HG03439 (cell line): ENCODE measurements at regions not wholly inside any gene's neighbourhood (a gene's known extent, or its start where the extent isn't known, plus 50 kb on each side); places are given as distances from the start of the nearest gene placed in this dataset.

Experiments
- ATAC-seq: cut with Tn5 transposase; IDR thresholded peaks from one replicate; pipeline ENCODE4 v1.9.1; 2021; ENCODE audit warnings: mild to moderate bottlenecking, moderate library complexity; ENCODE audit not compliant: unreplicated experiment

DNA sequence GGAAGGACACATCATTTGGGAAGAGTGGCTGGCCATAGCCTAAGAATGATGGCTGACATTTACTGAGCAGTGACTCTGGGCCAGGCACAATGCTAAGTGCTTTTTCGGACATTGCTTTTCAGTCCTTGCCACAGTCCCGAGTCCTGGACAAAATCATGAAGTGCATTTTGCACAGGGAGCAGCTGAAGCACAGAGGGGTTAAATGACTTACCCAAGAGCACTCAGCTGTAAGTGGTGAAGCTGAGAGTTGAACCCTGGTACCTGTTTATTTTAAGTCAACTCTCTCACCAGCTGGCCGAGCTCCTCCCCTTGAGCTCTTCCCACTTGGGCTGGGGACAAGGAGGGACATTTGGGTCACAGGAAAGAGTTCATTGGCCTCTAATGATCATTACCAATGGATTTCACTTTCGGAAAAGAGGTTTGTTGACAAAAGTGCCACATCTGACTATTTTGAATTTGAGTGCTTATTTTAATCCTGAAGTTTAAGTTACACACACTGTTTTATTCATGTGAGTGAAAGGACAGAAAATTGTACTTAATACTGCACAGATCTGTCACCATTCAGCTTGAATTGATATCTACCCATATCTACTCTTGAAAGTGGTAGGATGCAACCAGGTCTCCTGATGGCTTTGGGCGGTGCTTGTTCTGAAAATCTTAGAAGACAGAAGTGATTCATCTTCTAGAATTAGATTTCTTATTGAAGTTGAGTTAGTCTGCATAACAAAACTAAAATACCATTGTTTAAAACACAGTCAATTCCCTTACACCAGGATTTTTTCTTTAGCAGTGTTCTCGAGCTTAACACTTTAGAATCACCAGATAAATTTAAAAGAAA is 368.7 kb upstream of the PROK2 start:
- ATAC-seq: no peak

DNA sequence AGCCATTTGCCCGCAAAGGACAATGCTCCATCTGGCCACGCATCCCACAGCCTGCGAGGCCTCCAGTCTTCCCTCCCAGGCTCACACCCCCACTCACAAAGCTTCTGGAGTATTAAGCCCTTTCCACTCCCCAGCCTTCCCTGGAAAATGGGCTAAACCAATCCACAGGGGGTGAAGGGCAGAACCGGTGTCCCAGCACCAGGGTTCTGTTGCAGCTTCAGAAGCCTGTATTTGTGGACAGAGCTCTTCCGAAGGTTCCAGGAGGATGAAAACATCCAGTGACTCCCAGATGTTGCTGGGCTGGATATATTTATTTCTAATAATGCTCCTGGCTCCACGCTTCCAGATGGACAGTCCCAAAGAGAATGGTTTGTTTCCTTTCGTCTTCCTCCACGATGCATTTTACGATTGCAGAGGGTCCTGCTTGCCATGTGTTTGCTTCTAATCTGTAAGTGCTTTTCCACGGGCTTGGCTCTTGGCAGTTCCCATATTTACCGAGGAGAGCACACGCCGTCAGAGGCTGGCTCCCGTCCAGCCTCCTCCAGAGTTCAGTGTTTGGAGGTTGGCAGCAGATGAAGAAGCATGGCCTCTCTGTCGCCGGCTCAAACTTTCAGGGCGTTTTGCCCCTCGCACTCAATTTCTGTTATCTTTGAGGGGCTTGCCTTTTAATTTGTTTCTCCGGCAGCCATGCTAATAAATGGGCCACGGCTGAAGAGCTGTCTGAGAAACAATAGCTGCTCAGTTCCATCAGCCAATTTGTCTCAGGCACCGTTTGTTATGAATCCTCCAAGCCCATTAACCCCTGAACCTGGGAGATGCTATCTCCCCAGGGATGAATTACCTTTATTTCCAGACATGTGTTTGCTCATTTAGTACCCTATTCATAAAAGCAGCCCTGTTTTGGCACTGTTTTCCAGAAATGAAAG is 367.9 kb upstream of the PROK2 start:
- no peak for ATAC-seq

DNA sequence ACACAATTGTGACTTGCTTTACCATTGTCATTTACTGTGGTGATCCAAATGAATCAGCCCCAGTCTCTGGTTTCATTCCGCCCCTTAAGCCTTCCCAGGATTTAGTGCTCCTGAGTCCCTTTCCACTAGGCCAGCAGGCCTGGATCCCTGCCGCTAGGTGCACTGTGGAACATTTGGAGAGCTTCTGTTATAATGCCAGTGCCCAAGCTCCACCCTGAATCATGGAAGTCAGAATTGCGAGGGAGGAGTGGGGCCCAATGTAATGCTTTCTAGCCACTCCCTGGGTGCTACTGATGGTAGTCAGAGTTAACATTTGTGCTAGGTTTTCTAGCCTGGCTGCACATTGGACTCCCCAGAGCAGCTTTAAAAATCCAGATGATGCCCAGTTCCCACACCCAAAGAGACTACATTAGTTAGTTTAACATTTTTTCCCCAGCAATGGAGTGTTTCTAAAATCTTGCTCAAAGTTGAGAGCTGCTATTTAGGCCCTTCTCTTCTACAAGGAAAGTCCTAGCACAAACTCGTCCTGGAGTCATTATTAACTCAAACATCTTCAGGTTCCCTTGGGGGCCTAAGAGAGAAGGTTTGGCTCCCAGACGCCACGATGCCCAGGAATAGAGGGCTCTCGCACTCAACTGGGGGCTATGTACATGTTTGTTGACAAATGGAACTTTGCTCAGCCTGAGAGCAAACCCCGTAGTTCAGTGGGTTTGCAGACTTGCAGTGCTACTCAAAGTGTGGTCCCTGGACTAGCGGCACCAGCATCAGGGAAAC is 366.7 kb upstream of the PROK2 start:
- no peak for ATAC-seq

DNA sequence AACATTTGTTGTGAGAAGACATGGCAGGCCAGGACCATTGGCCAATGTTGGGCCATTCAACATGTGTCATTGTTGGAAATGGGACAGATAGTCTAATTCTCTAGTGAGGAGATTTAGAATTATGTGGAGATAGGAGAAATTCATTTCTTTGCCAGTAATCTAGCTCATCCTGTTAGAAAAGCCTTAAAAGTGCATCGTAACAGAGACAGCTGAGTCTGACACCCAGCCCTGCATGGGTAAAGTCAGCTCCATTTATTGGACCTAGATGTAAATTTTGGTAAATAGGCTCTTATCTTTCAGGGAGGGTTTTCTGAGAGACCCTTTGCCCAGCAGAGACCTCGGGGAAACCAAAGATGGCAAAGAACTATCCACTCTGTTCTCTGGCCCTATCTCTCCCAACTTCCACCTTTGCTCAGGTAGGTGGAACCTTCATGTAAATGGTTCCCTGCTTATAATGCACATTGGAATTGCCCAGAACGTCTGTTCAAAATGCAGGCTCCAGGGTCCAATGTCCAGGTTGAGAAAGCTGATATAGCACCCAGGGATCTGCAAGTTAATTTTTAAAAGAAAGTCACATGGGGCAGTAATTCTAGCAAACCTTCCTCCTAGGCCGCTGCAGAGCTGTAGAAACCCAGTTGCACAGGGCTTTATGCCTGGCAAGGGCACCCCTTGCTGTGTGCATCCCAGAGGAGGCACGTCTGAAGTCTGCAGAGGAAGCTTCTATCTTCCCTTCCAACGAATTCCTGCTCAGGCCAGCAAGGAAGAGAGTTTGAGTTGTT is 365.9 kb upstream of the PROK2 start:
- no peak for ATAC-seq

DNA sequence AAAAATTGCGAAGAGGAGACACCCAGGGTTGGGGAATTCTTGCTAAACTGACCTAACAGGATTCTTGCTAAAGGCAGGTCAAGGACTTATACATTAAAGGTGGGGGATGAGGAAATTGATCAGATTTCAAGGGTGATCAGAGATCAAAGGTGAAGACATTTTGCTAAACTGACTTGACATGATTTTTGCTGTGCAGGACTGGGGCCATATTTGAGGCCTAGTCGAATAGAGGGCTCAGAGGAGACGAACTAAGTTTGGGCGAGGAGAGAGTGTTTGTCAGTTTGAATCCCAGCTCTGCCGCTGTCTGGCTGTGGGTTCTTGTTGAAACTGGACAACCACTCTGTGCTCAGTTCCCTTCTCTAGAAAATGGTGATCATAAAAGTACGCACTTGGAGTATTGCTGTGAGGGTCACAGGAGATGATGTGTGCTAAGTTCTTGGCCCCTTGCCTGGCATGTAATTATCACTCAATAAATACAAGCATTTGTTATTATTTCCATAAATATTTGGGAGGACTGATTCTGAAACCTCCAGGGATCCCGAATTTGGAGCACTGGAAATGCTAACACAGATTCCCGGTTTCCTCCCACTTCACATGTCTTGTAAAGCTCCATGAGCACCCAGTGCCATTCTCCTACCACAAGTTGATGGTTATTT is 364.8 kb upstream of the PROK2 start:
- no peak for ATAC-seq

DNA sequence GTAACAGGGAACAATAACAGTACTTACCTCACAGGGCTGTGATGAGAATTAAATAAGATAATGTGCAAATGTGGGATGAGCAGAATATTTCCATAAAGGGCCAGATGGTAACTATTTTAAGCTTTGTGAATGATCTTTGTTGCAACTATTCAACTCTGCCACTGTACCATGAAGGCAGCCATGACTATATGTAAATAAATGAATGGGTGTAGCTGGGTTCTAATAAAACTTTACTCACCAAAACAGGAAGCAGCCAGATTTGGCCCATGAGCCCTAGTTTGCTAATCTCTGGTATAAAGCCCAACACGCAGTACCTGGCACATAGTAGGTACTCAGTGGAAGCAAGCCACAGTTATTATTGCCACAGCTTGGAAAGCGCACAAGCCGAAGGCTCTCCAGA is 362.7 kb upstream of the PROK2 start:
- ATAC-seq: no peak

DNA sequence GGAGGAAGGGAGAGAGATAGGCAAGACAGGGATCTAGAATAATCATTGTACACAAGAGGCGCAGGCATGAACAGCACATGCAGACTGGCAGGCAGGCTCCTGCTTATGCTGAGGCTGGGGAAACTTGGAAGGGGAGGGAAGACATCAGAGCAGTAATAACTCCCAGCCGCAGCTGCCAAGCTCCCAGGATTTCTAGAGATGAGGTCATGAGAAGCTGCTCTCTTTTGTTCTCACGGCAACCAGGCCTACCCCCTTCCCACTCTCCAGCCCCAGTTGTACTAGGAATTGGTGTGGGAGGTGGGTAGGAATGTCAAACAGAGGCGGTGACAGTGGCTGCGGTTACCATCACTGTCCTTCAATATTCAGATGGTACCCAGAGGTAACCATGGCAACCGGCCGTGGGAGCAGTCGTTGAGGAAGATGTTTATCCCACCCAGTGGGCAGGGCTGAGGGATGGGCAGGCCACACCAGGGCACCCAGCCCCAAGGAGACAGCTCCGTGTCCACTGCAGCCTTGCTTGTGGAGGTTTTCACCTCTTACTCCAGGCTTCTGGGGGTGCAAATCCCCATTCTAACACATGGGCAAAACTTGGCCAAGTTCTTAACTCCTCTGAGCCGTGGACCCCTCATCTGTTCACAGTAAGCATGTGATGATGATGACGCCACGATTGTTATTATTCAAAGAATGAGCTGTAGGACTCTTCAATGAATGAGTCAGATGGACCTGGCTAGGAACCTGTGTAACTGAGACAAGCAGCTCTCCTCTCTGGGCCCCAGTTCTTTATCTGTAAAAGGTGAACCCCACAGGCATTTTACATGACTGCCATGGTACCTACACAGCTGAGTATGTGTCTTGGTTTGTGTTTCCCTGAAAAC is 360.8 kb upstream of the PROK2 start:
- ATAC-seq: no peak

DNA sequence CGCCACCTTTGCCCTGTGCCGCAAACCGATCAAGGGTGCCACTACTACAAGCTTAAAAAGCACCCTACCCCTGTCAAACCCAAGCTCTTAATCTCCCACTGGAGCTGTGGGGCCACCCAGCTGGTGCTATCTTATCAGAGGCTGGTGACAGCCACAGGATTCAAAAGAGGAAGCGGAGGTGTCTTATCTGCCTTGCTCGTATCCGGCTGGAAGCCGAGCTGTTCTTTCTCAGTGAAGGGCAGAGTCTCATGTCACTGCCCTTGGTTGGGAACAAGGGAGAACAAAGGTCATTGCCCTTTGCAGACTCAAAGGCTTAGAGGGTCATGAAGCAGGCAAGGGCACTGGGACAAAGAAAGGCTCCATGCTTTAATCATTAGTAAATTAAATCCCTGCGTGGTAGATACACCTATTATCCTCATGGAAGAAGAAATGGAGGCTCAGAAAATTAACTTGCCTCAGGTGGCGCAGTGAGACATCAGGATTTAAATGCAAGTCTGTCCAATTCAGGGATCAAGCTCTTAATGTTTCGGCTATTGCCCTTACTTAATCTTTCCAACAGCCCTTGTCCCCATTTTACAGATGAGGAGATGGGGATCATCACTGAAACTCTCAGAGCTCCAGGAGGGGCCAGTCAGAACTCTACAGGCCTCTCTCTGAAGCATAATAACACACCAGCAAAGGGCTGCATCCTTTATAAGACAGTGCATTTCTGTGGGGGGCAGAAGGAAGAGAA is 360.0 kb upstream of the PROK2 start:
- ATAC-seq: no peak

DNA sequence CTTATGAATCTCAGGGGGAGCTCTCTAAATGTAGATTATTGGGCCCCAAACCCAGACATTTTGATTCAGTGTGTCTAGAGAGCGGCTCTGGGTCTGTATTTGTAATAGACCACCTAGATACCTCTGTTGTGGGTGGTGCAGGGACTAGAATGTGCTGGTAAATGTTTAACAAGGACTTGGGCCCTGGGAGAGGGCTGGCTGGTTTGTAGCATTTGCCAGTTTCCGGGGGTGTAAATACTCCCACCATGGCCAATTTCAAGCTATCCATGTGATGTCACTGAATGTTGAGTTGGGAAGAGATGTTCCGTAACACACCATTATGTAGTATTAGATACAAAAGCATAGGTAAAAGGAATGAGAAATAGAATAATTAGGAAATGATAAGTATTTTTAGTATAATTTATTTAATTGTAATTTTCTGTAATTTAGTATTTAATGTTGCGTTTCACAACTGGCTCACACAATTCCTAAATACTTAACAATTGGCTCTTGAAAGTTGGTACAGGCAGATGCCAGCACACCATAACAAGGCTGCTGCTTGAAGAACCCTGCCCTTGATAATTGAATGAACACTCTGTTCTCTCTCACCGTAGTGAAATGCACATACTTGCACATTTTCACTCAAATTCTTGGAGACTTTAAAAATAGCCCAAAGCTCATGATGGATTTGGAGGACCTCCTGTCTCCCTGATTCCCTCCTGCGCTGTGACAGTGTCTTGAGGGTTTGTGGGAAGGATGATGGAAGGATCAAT is 359.2 kb upstream of the PROK2 start:
- no peak for ATAC-seq

DNA sequence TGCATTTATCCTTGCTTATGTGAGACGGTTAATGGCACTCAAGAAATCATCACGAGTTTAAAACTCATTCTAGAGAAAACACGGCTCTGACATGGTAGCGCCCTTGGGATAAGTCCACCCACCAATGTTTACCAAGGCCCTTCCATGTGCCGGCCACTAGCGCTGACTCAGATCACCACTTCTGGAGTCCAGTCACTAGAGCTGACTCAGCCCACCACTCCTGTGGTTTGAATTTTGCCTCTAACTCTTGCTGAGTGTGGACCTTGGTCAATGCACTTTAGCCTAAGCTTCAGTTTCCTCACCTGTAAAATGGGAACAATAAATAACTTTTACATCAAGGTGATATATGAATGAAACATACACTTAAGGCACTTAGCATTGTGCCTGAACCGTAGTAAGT is 358.4 kb upstream of the PROK2 start:
- ATAC-seq: no peak

DNA sequence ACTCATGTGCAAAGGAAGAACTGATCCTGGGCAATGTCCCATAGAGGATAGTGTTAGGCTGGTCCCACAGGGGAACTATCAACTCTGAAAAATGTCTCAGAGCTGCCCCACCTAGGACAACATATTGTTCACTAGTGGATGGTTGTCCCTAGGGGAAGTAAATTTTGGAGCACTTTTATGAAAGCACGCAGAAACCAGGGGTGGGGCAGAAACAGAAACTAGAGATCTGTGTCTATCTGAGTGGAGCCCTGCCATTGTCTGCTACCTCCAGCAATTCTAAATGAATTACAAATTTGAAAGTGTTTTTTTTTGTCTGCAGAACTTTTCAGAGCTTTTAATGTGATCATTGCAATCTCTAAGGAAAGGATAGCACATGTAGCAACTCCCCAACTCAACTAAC is 357.1 kb upstream of the PROK2 start:
- no peak for ATAC-seq

DNA sequence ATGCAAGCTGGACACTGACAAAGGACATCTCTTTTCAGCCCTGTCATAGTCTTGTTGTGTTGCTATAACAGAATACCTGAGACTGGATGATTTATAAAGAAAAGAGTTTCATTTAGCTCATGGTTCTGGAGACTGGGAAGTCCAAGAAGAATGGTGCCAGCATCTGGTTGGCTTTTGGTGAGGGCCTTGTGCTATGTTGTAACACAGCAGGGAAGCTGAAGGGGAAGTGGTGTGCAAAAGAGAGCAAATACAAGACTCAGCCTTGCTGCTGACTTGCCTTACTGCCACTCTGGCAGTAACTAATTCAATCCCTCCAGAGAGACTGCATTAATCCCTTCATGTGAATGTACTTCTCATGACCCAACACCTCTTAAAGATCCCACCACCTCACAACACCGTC is 356.3 kb upstream of the PROK2 start:
- ATAC-seq: no peak

DNA sequence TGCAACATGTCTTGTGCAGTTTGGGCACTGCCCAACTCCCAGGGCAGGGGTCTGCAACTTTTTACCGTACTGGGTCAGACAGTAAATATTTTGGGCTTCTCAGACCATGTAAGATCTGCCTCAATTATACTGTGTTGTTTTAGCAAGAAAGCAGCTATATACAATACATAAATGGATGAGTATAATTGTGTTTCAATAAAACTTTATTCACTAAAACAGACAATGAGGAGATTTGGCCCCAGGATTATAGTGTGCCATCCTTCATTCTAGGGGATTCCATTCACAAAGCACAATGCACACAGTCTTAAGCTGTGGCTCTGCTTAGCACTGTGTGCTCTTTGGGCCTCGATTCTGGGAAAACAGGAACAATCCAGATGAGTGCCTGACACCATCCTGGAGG is 354.4 kb upstream of the PROK2 start:
- ATAC-seq: no peak

DNA sequence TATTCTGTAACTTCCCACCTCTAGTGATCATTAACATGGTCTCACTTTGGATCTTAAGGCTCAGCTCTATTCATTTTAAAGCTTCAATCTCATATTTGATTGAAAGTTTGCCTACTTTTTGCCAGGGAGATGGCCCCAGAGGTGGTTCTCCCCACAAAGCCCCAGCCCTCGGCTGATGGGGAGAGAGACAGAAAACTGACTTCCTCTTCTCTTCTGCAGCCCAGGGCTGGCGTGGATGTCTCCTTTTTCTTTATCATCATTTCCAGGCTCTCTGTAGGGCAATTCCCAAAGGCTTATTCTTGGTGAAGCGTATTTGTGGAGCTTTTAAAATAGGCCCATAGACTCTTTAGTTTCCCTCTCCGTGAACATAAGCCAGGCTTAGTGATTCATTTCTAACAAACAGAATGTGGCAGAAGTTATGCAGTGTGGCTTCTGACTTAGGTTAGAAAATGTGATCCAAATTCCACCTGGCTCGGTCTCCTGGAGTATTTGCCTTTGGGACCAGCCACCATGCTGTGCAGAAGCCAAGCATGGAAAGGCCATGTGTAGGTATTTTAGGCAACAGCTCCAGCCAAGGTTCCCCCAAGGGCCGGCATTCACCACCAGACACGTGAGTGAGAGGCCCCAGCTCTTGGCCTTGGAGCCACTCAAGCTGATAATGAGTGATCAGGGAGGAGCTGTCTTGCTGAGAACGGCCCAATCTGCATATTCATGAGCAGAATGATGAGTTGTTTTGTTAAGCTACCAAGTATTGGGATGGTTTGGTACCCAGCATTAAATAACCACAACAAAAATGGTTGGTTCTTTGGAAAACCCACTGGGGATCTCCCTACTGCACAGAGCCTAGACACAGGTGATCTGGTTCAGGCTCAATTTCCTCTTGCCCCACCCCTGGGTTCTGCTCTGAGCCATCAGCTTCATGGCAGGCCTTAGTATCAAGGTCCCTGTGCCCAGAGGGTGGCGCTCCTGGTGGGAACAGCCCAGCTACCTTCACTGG is 353.2 kb upstream of the PROK2 start:
- ATAC-seq: peak; percentile 52

DNA sequence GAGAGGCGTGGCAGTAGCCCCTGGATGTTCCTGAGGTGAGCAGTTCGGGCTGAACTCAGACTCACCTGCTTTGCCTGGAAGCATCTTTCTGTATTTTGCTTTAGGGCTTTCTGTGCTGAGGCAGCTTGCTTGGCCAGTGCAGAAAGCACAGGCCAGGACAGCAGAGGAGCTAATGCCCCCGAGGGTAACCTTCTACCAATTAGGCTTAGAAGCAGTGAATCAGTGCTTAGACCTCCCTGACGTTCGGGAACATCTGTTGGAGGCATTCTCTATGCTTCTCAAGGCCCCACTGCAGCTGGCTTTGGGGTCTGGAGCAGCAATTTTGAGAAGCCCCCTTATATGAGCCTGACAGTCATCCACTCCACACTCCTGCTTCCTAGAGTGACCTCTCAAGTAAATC is 350.7 kb upstream of the PROK2 start:
- no peak for ATAC-seq

DNA sequence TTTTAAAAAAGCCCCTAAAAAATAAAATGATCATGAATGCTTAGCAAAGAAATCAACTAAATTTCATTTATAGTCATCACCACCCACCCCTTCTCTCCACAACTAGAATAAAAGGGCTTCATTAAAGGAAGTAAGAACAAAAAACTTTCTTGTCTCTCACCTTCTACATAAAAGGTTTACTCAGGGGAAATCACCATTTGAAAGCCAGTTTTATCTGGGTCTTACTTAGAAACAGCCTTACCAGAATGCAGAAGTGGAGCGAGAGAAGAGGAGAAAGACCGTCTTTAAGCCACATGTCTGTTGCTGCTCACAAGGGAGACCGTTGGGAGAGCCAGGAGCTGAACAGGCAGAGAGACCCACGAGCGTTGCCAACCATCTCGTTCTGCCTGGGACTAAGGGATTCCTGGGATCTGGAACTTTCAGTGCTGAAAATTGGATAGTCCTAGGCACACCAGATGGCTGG is 350.1 kb upstream of the PROK2 start:
- ATAC-seq: peak; percentile 49
